Stimulated activated CD8-positive, alpha-beta memory T cell treated with anti-CD3 and anti-CD28 coated beads, Interleukin-2, amount 100 ng/mL, for 1 hour (primary cell): ENCODE measurements at regions not wholly inside any gene's neighbourhood (a gene's known extent, or its start where the extent isn't known, plus 50 kb on each side); places are given as distances from the start of the nearest gene placed in this dataset.

Source experiments
- DNase-seq, 2 donors: peaks; one replicate each; pipeline ENCODE4 v3.0.0-alpha.2; 2020; ENCODE audit warnings: low read depth in 2 of 2

GRCh38 chrX:149274516-149275105 is 230.5 kb downstream of the IDS start:
- no peak for DNase-seq

GRCh38 chrX:149272690-149273463 is 232.2 kb downstream of the IDS start:
- no peak for DNase-seq

- DNase-seq: no peak
These were observed 237.0 kb downstream of the IDS start for GRCh38 chrX:149267878-149268813.

GRCh38 chrX:149262086-149262485 is 243.0 kb downstream of the IDS start:
- DNase-seq: no peak

DNA sequence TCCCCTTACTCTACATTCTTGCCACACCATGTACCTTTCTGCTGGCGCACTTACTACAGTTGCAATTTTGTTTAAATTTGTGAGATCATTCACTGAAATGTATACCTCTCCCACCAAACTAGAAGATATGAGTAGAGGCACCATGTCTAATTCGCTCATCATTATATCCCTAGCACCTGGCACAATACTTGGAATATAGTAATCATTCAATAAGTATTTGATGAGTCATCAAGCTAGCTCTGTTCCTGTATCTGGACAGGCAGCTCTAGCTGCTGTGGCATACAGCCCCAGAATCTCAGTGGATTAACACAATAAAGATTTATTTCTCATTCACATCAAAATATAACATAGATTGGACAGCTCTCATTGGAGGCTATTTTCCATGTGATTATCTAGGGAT is 245.9 kb downstream of the IDS start:
- no peak for DNase-seq

DNA sequence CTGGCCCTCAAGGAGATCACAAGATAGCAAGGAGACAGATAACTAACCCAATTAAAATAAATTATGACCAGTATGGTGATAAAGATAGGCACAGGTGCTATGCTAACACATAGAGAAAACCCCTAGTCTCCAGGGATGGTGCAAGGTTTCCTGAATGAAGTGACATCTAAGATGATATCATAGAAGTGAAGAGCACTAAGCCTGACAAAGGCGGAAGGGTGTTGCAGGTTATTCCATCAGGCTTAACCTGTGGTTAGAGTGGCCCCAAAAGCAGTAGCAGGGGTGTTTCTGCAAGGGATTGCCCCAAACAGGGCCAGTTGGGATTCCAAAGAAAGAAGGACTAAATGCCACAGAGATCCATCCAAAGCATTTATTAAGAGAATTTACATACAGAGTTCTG is 249.2 kb downstream of the IDS start:
- no peak for DNase-seq

GRCh38 chrX:149248073-149248625 is 257.0 kb downstream of the IDS start:
- DNase-seq: no peak

DNA sequence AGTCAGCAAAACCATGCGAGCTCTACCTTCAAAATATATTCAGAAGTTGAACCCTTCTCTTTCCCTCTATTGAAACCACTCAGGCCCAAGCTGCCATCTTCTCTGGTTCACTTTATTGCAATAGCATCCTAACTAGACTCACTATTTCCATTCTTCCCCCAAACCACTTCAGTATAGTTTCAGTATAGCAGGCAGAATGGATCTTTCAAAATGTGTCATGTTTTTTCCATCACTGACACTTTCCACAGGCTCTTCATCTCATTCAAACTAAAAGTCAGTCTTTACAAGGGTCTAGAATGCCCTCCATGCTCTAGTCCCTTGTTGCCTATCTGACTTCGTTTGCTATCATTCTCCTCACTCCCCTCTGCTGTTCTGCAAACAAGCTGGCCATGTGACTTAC is 274.4 kb downstream of the IDS start:
- DNase-seq: no peak

GRCh38 chrX:149223854-149224253 is 281.3 kb downstream of the IDS start:
- DNase-seq: no peak

DNA sequence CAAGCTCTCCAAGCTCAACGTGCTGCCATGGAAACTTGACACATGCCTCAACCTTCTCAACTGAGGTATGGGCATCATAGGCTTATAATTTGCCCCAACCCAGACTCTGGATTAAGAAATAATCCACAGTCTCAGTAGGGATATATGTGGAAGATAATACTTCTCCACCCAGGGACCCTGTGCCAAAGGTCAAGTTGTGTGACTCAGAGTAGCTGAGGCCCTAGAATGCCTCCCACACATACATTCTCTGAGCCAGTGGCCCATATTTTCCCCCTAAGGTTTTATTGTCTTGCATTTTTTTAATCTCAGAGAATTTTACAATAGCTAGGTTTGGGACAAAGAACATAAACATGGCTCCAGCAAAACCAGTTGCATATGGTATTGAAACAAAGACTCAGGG is 283.1 kb downstream of the IDS start:
- DNase-seq: no peak

DNA sequence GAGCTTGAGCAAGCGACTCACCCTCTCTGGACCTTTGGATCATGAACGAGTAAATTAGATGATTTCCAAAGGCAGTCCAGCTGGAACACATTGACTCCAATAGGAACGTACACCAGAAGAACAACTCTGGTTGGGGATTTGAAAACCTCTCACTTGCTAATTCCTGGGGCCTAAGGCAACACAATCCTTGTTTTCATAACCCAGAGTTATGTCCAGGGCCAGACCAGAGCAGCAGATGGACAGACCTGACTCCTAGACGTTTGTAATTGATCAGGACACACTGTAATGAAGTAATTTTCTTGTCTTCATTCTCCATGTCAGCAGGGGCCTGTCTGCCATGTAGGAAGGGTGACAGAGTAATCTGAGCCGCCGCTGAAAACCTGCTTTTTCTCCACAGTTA is 283.9 kb downstream of the IDS start:
- DNase-seq: no peak

GRCh38 chrX:149213264-149213663 is 291.8 kb downstream of the IDS start:
- no peak for DNase-seq

DNA sequence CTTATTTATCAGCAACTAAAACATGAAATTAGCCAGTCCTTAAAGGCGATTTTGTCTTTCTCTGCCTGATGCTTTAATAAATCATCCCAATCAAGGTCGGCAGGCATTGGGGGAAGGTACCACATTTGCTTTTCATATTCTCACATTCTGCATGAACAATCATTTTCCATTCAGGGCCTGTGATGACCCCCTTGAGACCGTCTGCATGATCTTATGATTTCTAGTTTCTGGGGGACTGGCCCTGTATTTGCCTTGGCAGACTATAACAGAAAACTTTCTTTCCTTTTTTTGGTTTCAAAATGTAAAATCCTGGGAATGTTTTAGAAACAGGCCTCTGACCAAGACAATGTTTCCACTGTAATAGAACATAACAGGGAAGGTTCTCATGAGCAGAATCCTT is 296.8 kb downstream of the IDS start:
- DNase-seq: no peak

DNA sequence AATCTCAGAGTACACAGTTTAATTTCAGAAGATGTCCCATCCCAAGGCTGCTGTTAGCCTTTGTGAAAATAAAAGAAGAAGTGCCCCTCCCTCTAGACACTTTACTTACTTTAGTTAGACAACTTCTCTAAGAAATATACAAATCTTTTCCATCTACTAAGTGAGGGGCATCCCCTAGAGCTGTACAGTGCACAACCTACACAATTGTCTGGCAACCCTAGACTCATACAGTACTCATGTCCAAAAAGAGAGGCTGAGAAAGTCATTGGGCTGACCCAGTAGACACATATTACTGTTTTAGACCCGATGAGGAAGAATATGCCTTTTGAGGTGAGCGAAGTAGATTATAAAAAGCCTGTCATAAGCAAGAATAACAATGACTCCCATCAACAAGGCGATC is 297.6 kb downstream of the IDS start:
- no peak for DNase-seq

- DNase-seq: no peak
These were observed 299.2 kb downstream of the IDS start for GRCh38 chrX:149205937-149206336.

DNA sequence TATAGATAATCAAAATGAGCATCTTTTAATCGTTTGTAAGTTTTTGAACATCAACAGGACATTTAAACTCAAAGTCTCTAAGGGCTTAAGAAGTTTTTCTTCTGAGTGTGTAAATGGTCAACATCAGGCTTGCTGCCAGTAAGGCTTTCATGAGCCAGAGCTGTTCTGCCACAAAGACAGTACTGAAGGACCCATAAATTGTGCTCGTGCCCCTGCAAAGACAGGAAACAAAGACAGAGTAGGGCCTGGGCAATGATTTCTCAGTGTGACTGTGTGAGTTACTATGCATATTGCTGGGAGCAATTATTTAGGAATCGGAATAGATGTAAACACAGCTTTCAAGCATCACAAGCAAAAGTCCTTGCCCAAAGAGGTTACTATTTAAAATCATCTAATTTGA is 300.0 kb downstream of the IDS start:
- no peak for DNase-seq

DNA sequence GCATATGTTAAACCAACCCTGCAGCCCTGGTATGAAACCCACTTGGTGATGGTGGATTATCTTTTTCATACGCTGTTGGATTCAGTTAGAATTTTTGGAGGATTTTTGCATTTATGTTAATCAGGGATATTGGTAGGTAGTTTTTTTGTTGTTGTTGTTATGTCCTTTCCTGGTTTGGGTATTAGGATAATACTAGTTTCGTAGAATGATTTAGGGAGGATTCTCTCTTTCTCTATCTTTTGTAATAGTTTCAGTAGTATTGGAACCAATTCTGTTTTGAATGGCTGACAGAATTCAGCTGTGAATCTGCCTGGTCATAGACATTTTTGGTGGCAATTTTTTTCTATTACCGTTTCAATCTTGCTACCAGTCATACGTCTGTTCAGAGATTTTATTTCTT is 305.4 kb downstream of the IDS start:
- DNase-seq: no peak

DNA sequence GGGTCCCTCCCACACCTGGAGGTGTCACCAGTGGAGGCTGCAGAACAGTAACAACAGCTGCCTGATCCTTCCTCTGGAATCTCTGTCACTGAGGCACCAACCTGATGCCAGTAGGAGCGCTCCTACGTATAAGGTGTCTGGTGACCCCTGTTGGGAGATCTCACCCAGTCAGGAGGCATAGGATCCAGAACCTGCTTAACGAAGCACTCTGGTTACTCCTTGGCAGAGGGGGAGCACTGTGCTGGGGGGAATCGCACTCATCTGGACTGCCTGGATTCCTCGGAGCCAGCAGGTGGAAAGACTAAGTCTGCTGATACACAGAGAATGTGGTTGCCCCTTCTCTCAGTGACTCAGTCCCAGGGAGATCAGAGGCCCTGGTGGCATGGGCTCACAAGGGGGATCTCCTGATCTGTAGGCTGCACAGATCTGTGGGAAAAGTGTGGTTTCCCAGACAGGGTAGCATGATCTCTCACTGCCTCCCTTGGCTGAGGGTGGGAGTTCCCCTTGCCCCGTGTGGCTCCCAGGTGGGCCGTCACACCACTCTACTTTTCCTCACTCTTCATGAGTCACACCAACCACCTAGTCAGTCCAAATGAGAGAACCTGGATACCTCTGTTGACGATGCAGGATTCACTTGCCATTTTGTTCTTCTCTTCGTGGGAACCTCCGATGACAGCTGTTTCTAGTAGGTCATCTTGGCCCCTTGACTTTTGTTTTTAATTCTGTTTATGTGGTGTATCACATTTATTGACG is 305.9 kb downstream of the IDS start:
- no peak for DNase-seq

GRCh38 chrX:149185087-149185486 is 320.0 kb downstream of the IDS start:
- no peak for DNase-seq

GRCh38 chrX:149161435-149162088 is 343.5 kb downstream of the IDS start:
- no peak for DNase-seq

GRCh38 chrX:149157976-149158375 is 347.1 kb downstream of the IDS start:
- no peak for DNase-seq
